Natural killer cell (primary cell): ENCODE measurements at regions not wholly inside any gene's neighbourhood (a gene's known extent, or its start where the extent isn't known, plus 50 kb on each side); places are given as distances from the start of the nearest gene placed in this dataset.

ENCODE experiments used
- ATAC-seq, 3 donors: fragments of 150-1000 bp in 2 of 3; fragments of 200-7000 bp in 1 of 3; cut with Tn5 transposase; 1 replicate in 1 of 3; 2 replicates in 2 of 3; pipeline ENCODE4 v1.10.0; 2021; ENCODE audit warnings: mild to moderate bottlenecking in 2 of 3, moderate library complexity in 2 of 3
- DNase-seq, 2 donors: peaks; one replicate each; pipeline versions ENCODE4 v3.0.0 to v3.0.0-alpha.2; 2013 to 2021; ENCODE audit warnings: mixed read lengths in 1 of 2
- H3K27ac ChIP-seq: one replicate; pipeline ENCODE4 v1.5.1; 2013; ENCODE audit warnings: mild to moderate bottlenecking, low read length
- H3K27me3 ChIP-seq: one replicate; pipeline ENCODE4 v1.6.1; 2013; ENCODE audit warnings: low read length; ENCODE audit not compliant: control insufficient read depth, insufficient read depth
- H3K36me3 ChIP-seq: one replicate; pipeline ENCODE4 v1.6.1; 2013; ENCODE audit warnings: low read length; ENCODE audit not compliant: control insufficient read depth, insufficient read depth
- H3K4me1 ChIP-seq: one replicate; pipeline ENCODE4 v1.6.1; 2013; ENCODE audit warnings: low read length; ENCODE audit not compliant: control insufficient read depth, insufficient read depth
- H3K4me3 ChIP-seq: one replicate; pipeline ENCODE4 v1.5.1; 2013; ENCODE audit warnings: low read length
- H3K9me3 ChIP-seq: one replicate; pipeline ENCODE4 v1.6.1; 2013; ENCODE audit warnings: low read length; ENCODE audit not compliant: control insufficient read depth, insufficient read depth
- H3K27ac Mint-ChIP-seq, 2 donors: one replicate each; pipeline ENCODE4 v1.8.0; 2022; ENCODE audit warnings: mild to moderate bottlenecking in 2 of 2, mixed read lengths in 2 of 2, moderate library complexity in 1 of 2
- H3K27me3 Mint-ChIP-seq, 2 donors: one replicate each; pipeline ENCODE4 v1.8.0; 2022; ENCODE audit warnings: low read depth in 2 of 2, mixed read lengths in 2 of 2
- H3K36me3 Mint-ChIP-seq: one replicate; pipeline ENCODE4 v1.8.0; 2022; ENCODE audit warnings: mixed read lengths
- H3K4me1 Mint-ChIP-seq, 2 donors: one replicate each; pipeline ENCODE4 v1.8.0; 2022; ENCODE audit warnings: mixed read lengths in 2 of 2
- H3K4me3 Mint-ChIP-seq: one replicate; pipeline ENCODE4 v1.8.0; 2022; ENCODE audit warnings: mild to moderate bottlenecking, moderate library complexity, mixed read lengths
- H3K9me3 Mint-ChIP-seq, 2 donors: one replicate each; pipeline ENCODE4 v1.8.0; 2022; ENCODE audit warnings: mixed read lengths in 2 of 2
- WGBS: methylation state at CpG from one replicate; pipeline ENCODE4 v1.1.7; 2013; ENCODE audit warnings: missing lambda C conversion rate; ENCODE audit not compliant: insufficient coverage; 5-methylcytosine and 5-hydroxymethylcytosine counted together
- intact Hi-C: fragments of 100-400 bp; cut with micrococcal nuclease; formaldehyde crosslinking; loops from one replicate; pipeline ENCODE4 v1.14.2; 2022
- TF ChIP-seq, protein P1 (sequence below): fragments of 200-600 bp; IDR thresholded peaks from one replicate; pipeline ENCODE4 v1.8.0; 2022; ENCODE audit warnings: antibody characterized with exemption

DNA sequence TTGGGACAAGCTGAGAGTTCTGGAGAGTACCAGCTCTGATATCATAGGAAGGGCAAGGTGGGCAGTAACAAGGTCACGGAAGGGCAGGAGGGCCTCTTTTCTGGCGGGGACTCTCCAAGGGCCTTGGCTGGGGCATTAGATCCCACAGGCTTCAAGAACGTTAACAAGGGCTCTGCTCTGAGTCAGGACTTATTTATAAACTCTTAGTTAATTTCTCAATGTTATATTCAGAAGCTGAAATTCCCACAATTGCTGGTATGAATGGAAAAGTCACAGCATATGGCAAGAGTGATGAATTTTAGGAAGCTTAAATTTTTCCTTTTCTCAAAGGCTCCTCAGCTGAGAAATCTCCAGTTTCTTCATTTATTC is 320.2 kb upstream of the TBC1D5 start:
- H3K4me1 ChIP-seq, result no peaks in the 10 kb centered on the region
- no peak overlapping the region for H3K27ac ChIP-seq
- intact Hi-C loops, result no loop called here
- H3K27ac Mint-ChIP-seq, result no peak overlapping the region
- no peak overlapping the region for H3K4me3 ChIP-seq
- no peaks in the 10 kb centered on the region for H3K9me3 Mint-ChIP-seq
- no peak overlapping the region for H3K4me3 Mint-ChIP-seq
- H3K9me3 ChIP-seq, result no peaks in the 10 kb centered on the region
- WGBS, result 92% methylated on average over 3 of the region's 3 CpGs
- DNase-seq (no peak), ATAC-seq (no peak)
- TF ChIP-seq, protein P1, sequence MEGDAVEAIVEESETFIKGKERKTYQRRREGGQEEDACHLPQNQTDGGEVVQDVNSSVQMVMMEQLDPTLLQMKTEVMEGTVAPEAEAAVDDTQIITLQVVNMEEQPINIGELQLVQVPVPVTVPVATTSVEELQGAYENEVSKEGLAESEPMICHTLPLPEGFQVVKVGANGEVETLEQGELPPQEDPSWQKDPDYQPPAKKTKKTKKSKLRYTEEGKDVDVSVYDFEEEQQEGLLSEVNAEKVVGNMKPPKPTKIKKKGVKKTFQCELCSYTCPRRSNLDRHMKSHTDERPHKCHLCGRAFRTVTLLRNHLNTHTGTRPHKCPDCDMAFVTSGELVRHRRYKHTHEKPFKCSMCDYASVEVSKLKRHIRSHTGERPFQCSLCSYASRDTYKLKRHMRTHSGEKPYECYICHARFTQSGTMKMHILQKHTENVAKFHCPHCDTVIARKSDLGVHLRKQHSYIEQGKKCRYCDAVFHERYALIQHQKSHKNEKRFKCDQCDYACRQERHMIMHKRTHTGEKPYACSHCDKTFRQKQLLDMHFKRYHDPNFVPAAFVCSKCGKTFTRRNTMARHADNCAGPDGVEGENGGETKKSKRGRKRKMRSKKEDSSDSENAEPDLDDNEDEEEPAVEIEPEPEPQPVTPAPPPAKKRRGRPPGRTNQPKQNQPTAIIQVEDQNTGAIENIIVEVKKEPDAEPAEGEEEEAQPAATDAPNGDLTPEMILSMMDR, result no peak
- H3K36me3 Mint-ChIP-seq, result no peaks in the 10 kb centered on the region
- H3K36me3 ChIP-seq, result no peaks in the 10 kb centered on the region
- H3K27me3 ChIP-seq, result no peaks in the 10 kb centered on the region
- peaks cover 0 to 3% of the 10 kb centered on the region in 2 donors for H3K27me3 Mint-ChIP-seq
- no peaks in the 10 kb centered on the region for H3K4me1 Mint-ChIP-seq

DNA sequence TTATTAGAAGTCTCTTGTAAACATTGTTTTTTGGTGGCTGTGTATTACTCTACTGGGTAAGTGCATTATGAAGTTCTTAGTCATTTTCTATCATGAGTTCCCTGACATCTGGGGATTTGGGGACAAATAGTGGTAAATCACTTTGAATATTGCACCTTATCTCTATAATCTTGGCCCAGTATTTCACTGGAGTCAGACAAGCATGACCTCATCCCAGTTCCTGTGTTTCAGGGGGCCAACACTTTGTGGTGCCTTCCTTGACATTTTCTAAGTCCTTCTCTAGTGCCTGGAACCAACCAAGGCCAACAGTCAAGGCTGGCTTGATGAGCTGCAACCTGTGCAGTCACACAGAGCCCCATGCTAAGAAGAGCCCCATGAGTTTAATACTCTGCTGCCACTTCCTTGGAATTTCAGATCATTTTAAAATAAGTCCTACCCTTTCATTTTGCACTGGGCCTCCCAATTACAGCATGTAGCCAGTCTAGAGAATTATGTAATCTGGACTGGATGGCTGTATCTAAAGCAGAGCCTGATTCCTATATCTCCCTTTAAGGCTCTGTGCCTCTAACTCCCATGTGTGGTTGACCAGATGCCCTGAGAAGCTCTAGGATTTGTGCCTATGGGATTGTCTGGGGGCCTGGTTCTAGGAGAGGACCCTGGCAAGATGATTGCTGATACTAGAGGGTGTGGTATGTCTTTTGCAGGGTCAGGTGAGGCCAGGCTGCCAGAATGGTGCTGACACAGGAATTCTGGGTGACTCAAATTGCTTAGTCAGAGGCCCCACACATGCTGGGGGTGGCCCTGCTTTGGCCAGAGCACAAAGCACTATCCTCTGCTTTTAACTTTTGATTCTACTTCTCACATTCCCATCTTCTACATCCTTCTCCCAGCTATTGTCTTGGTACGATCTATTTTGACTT is 319.6 kb upstream of the TBC1D5 start:
- TF ChIP-seq, protein P1, result no peak
- no peaks in the 10 kb centered on the region for H3K9me3 Mint-ChIP-seq
- Histone ChIP-seq H3K9me3 (no peaks in the 10 kb centered on the region), H3K4me1 (no peaks in the 10 kb centered on the region), H3K36me3 (no peaks in the 10 kb centered on the region), H3K27ac (no peak overlapping the region), H3K27me3 (no peaks in the 10 kb centered on the region), H3K4me3 (no peak overlapping the region)
- intact Hi-C loops, result no loop called here
- DNase-seq (no peak), ATAC-seq (no peak)
- WGBS, result 100% methylated on average over 1 of the region's 1 CpG
- H3K27me3 Mint-ChIP-seq, result peaks cover 0 to 3% of the 10 kb centered on the region in 2 donors
- no peaks in the 10 kb centered on the region for H3K4me1 Mint-ChIP-seq
- H3K36me3 Mint-ChIP-seq, result no peaks in the 10 kb centered on the region
- no peak overlapping the region for H3K27ac Mint-ChIP-seq
- no peak overlapping the region for H3K4me3 Mint-ChIP-seq

DNA sequence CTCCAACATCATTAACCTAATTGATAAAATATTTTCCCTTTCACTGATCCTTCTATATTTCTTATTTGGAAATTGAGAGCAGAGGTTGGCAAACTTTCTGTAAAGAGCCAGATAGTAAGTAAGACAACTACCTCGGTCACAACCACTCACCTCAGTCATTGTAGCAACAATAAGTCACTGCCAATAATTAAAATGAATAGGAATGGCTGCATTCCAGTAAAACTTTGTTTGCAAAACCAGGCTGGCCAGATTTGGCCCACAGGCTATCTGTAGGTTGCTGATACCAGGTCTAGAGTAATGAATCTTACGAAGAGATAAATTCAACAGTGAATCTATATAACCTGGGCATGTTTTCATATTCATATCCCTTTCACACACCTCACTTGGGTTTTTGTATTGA is 316.2 kb upstream of the TBC1D5 start:
- 96% methylated on average over 2 of the region's 2 CpGs for WGBS
- H3K9me3 Mint-ChIP-seq, result no peaks in the 10 kb centered on the region
- Histone ChIP-seq H3K4me1 (no peaks in the 10 kb centered on the region), H3K9me3 (no peaks in the 10 kb centered on the region), H3K27ac (no peak overlapping the region), H3K36me3 (no peaks in the 10 kb centered on the region), H3K4me3 (no peak overlapping the region), H3K27me3 (no peaks in the 10 kb centered on the region)
- no peak for DNase-seq
- intact Hi-C loops, result no loop called here
- peaks cover 0 to 8% of the 10 kb centered on the region in 2 donors for H3K27me3 Mint-ChIP-seq
- no peaks in the 10 kb centered on the region for H3K36me3 Mint-ChIP-seq
- TF ChIP-seq, protein P1, result no peak
- no peak for ATAC-seq
- H3K27ac Mint-ChIP-seq, result no peak overlapping the region
- no peaks in the 10 kb centered on the region for H3K4me1 Mint-ChIP-seq
- H3K4me3 Mint-ChIP-seq, result no peak overlapping the region
